ENCODE measurements at regions not wholly inside any gene's neighbourhood (a gene's known extent, or its start where the extent isn't known, plus 50 kb on each side); places are given as distances from the start of the nearest gene placed in this dataset.

- TF ChIP-seq CTCF (IDR thresholded peaks at IDR 0.05) (no peak), EP300 (IDR thresholded peaks at IDR 0.05) (no peak)
Observed at GRCh38 chr1:47575855-47576757, 138.3 kb downstream of the FOXD2 start.

Measured in suprapubic skin (tissue), 3 donors.